ENCODE measurements at regions not wholly inside any gene's neighbourhood (a gene's known extent, or its start where the extent isn't known, plus 50 kb on each side); places are given as distances from the start of the nearest gene placed in this dataset.

GRCh38 chr15:29364426-29365078 is 94.9 kb upstream of the NSMCE3 start:
- Histone ChIP-seq H3K9ac (ENCODE audit: insufficient read length, low read depth) (peak overlapping the region; percentile 21), H3K36me3 (ENCODE audit: insufficient read depth, insufficient read length, low read length) (no peaks in the 10 kb centered on the region), H3K4me1 (ENCODE audit: insufficient read depth, insufficient read length) (no peaks in the 10 kb centered on the region), H3K9me3 (ENCODE audit: insufficient read depth, low read length) (peaks cover 13% of the 10 kb centered on the region), H3K4me3 (ENCODE audit: insufficient read length, low read depth) (no peak overlapping the region), H3K27me3 (ENCODE audit: insufficient read depth, insufficient read length) (no peaks in the 10 kb centered on the region)
- DNase-seq (ENCODE audit: low read depth, low spot score) = no peak
- TF ChIP-seq ZNF274 (IDR thresholded peaks at IDR 0.05; ENCODE audit: low read depth, low read length) (no peak), YY1 (IDR thresholded peaks at IDR 0.05; ENCODE audit: insufficient read depth, insufficient read length) (no peak), SUZ12 (IDR thresholded peaks at IDR 0.05; ENCODE audit: extremely low read depth, insufficient read depth, insufficient read length) (no peak)

- H3K9me3 ChIP-seq (ENCODE audit: insufficient read depth, low read length) = no peaks in the 10 kb centered on the region
- no peak overlapping the region for H3K4me3 ChIP-seq (ENCODE audit: insufficient read length, low read depth)
- no peaks in the 10 kb centered on the region for H3K27me3 ChIP-seq (ENCODE audit: insufficient read depth, insufficient read length)
- no peaks in the 10 kb centered on the region for H3K36me3 ChIP-seq (ENCODE audit: insufficient read depth, insufficient read length, low read length)
- H3K9ac ChIP-seq (ENCODE audit: insufficient read length, low read depth) = no peak overlapping the region
- no peaks in the 10 kb centered on the region for H3K4me1 ChIP-seq (ENCODE audit: insufficient read depth, insufficient read length)
- no peak for TF ChIP-seq YY1 (IDR thresholded peaks at IDR 0.05; ENCODE audit: insufficient read depth, insufficient read length)
- TF ChIP-seq SUZ12 (IDR thresholded peaks at IDR 0.05; ENCODE audit: extremely low read depth, insufficient read depth, insufficient read length) = no peak
- no peak for TF ChIP-seq ZNF274 (IDR thresholded peaks at IDR 0.05; ENCODE audit: low read depth, low read length)
- DNase-seq (ENCODE audit: low read depth, low spot score) = no peak
These were observed 91.9 kb upstream of the NSMCE3 start for GRCh38 chr15:29361560-29361959.

- no peak for DNase-seq (ENCODE audit: low read depth, low spot score)
- Histone ChIP-seq H3K4me3 (ENCODE audit: insufficient read length, low read depth) (no peak overlapping the region), H3K36me3 (ENCODE audit: insufficient read depth, insufficient read length, low read length) (no peaks in the 10 kb centered on the region), H3K4me1 (ENCODE audit: insufficient read depth, insufficient read length) (no peaks in the 10 kb centered on the region), H3K9me3 (ENCODE audit: insufficient read depth, low read length) (no peaks in the 10 kb centered on the region), H3K27me3 (ENCODE audit: insufficient read depth, insufficient read length) (no peaks in the 10 kb centered on the region), H3K9ac (ENCODE audit: insufficient read length, low read depth) (no peak overlapping the region)
- no peak for TF ChIP-seq ZNF274 (IDR thresholded peaks at IDR 0.05; ENCODE audit: low read depth, low read length)
These were observed 90.5 kb upstream of the NSMCE3 start for GRCh38 chr15:29360152-29360551.

- no peak for TF ChIP-seq SUZ12 (IDR thresholded peaks at IDR 0.05; ENCODE audit: extremely low read depth, insufficient read depth, insufficient read length)
- no peak for TF ChIP-seq ZNF274 (IDR thresholded peaks at IDR 0.05; ENCODE audit: low read depth, low read length)
- TF ChIP-seq YY1 (IDR thresholded peaks at IDR 0.05; ENCODE audit: insufficient read depth, insufficient read length) = no peak
- no peaks in the 10 kb centered on the region for H3K9me3 ChIP-seq (ENCODE audit: insufficient read depth, low read length)
- H3K4me1 ChIP-seq (ENCODE audit: insufficient read depth, insufficient read length) = no peaks in the 10 kb centered on the region
These were observed 87.2 kb upstream of the NSMCE3 start for GRCh38 chr15:29356786-29357185.

DNA sequence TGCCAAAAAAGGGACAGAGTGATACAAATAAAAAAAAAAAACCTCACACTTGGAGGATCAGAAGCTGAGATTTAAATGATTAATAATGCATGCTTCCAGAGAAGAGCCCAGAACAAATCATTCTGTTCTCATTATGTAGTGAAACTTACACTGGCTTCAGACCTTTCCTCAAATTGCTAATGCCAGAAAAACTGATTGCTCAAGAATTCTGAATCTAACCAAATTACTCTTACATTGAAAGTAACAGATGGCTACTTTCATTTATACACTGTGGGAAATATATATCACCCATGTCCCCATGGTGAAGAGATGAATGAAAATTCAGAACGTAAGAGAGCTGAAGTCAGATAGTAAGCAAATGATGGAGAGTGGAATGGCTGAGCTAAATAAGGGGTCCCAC is 85.9 kb upstream of the NSMCE3 start:
- H3K4me1 ChIP-seq (ENCODE audit: insufficient read depth, insufficient read length) = no peaks in the 10 kb centered on the region
- no peaks in the 10 kb centered on the region for H3K9me3 ChIP-seq (ENCODE audit: insufficient read depth, low read length)
- no peak for TF ChIP-seq ZNF274 (IDR thresholded peaks at IDR 0.05; ENCODE audit: low read depth, low read length)
- no peak for TF ChIP-seq YY1 (IDR thresholded peaks at IDR 0.05; ENCODE audit: insufficient read depth, insufficient read length)
- no peak overlapping the region for H3K9ac ChIP-seq (ENCODE audit: insufficient read length, low read depth)
- DNase-seq (ENCODE audit: low read depth, low spot score) = no peak
- no peaks in the 10 kb centered on the region for H3K27me3 ChIP-seq (ENCODE audit: insufficient read depth, insufficient read length)
- no peaks in the 10 kb centered on the region for H3K36me3 ChIP-seq (ENCODE audit: insufficient read depth, insufficient read length, low read length)
- H3K4me3 ChIP-seq (ENCODE audit: insufficient read length, low read depth) = no peak overlapping the region

More at GRCh38 chr15:29356786-29357185, 87.2 kb upstream of the NSMCE3 start:
- H3K9ac ChIP-seq (ENCODE audit: insufficient read length, low read depth) = no peak overlapping the region
- no peaks in the 10 kb centered on the region for H3K36me3 ChIP-seq (ENCODE audit: insufficient read depth, insufficient read length, low read length)
- DNase-seq (ENCODE audit: low read depth, low spot score) = no peak
- H3K4me3 ChIP-seq (ENCODE audit: insufficient read length, low read depth) = no peak overlapping the region
- no peaks in the 10 kb centered on the region for H3K27me3 ChIP-seq (ENCODE audit: insufficient read depth, insufficient read length)

DNA sequence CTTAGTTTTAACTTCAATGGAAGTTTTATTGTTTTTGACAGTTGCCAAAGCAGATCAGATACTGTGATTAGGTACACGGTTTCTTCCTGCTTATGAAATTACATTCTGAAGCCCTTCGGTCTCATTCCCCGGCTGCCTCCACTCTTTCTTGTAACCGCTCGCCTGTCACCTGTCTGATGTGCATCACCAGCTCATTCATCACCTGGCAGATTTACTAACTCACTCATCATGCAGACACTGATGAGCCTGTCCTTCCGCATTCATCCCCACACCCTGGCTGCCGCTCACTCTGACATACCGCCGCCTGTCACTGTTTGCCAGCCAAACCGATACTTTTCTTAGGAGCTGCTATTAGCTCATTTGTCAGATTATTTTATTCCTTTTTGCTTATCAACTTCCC is 82.8 kb upstream of the NSMCE3 start:
- no peaks in the 10 kb centered on the region for H3K36me3 ChIP-seq (ENCODE audit: insufficient read depth, insufficient read length, low read length)
- H3K4me3 ChIP-seq (ENCODE audit: insufficient read length, low read depth) = no peak overlapping the region
- H3K9ac ChIP-seq (ENCODE audit: insufficient read length, low read depth) = no peak overlapping the region
- no peaks in the 10 kb centered on the region for H3K4me1 ChIP-seq (ENCODE audit: insufficient read depth, insufficient read length)
- no peaks in the 10 kb centered on the region for H3K27me3 ChIP-seq (ENCODE audit: insufficient read depth, insufficient read length)
- no peaks in the 10 kb centered on the region for H3K9me3 ChIP-seq (ENCODE audit: insufficient read depth, low read length)
- DNase-seq (ENCODE audit: low read depth, low spot score) = no peak
- TF ChIP-seq YY1 (IDR thresholded peaks at IDR 0.05; ENCODE audit: insufficient read depth, insufficient read length) (no peak), ZNF274 (IDR thresholded peaks at IDR 0.05; ENCODE audit: low read depth, low read length) (no peak), SUZ12 (IDR thresholded peaks at IDR 0.05; ENCODE audit: extremely low read depth, insufficient read depth, insufficient read length) (no peak)

DNA sequence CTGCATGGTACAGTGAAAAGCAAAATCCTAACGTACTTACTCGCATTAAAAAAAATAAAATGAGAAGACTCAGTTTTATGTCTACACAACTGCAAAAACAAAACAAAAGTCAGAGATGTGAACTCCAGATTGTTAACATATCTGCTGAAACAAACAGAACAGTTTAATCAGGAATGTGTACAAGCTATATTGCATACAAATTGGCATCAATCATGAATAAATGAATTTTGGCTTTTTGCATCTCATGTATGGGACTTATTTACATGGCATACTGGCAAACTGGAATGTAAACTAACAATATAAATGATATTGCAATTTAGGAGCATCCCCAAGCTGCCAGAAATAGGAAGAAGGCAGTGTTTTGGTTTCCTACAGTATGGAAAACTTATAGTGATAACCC is 79.6 kb upstream of the NSMCE3 start:
- H3K4me1 ChIP-seq (ENCODE audit: insufficient read depth, insufficient read length) = peaks cover 3% of the 10 kb centered on the region
- no peaks in the 10 kb centered on the region for H3K9me3 ChIP-seq (ENCODE audit: insufficient read depth, low read length)
- H3K27me3 ChIP-seq (ENCODE audit: insufficient read depth, insufficient read length) = no peaks in the 10 kb centered on the region
- no peak for TF ChIP-seq YY1 (IDR thresholded peaks at IDR 0.05; ENCODE audit: insufficient read depth, insufficient read length)
- TF ChIP-seq SUZ12 (IDR thresholded peaks at IDR 0.05; ENCODE audit: extremely low read depth, insufficient read depth, insufficient read length) = no peak
- TF ChIP-seq ZNF274 (IDR thresholded peaks at IDR 0.05; ENCODE audit: low read depth, low read length) = no peak
- H3K36me3 ChIP-seq (ENCODE audit: insufficient read depth, insufficient read length, low read length) = no peaks in the 10 kb centered on the region
- H3K4me3 ChIP-seq (ENCODE audit: insufficient read length, low read depth) = no peak overlapping the region
- no peak overlapping the region for H3K9ac ChIP-seq (ENCODE audit: insufficient read length, low read depth)
- no peak for DNase-seq (ENCODE audit: low read depth, low spot score)

All from NT2/D1 (cell line).